Esophagus mucosa (tissue), 1 donor: ENCODE measurements at regions not wholly inside any gene's neighbourhood (a gene's known extent, or its start where the extent isn't known, plus 50 kb on each side); places are given as distances from the start of the nearest gene placed in this dataset.
"Not testable (repeated sequence)": the region's sequence is repeated elsewhere in the genome, so short reads cannot be mapped to it uniquely, and the experiment has no call there.

Experiments
- ATAC-seq: fragments of 200-7000 bp; cut with Tn5 transposase; one replicate; pipeline ENCODE4 v1.9.1; 2020
- donor health status: DM: yes; HTN: yes; CAD: no.

DNA sequence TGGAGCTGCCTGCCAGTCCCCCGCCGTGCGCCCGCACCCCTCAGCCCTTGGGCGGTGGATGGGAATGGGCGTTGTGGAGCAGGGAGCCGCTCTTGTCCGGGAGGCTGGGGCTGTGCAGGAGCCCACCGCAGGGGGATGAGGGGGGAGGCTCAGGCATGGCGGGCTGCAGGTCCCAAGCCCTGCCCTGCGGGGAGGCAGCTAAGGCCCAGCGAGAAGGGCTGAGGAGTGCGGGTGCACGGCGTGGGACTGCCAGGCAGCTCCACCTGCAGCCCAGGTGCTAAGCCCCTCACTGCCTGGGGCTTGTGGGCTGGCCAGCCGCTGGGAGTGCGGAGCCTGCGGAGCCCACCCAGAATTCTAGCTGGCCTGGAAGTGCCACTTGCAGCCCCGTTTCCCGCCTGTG is 991.7 kb upstream of the ARRDC3 start:
- ATAC-seq = no peak

GRCh38 chr5:92372766-92373165 is 989.6 kb upstream of the ARRDC3 start:
- no peak for ATAC-seq

DNA sequence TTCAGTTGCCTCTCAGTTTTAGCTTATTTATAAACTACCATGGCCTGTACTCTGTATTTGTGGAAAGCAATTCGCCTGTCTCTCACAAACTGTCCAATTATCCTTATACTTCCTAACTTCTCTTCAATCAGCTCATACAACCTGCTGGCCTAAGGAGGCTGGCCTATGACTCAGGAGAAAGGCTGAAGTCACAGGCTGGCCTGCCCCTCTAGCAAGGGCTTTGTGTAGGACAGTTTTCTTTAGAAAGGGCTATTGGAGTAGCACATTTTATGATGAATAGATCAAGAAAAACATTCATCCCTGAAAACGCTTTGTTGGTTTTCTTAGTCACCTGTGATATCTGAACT is 988.7 kb upstream of the ARRDC3 start:
- no peak for ATAC-seq

DNA sequence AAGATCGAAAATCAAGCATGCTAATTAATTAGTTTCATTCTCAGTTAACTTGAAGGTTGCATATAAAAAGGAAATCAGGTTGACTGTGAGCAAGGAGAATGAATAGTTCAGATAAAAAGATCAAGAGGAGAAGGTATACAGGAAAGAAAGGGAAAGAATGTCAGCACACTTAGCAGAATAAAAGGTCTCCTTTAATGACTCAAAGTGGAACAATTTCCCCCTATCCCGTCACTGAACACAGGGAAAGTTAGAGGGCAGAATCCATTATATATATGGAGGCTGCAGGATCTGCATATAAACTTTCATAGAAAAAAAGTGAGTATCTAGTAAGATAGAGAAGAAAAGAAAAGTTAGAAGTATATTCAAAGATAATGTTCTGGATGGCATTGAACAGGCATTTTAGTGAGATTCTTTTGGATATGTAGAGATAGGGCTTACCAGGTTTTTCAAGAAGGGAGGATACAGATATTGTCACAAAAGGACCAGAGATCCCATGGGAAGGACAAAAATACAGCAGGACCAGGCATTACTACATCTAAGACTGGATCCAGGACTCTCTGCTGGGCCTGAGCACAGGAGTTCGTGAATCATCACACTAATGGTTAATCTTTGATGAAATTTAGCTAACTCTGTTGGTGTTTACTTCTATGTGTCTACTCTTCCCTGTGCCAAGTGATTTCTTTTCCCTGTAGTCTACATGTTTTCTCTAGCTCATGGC is 988.2 kb upstream of the ARRDC3 start:
- no peak for ATAC-seq

- ATAC-seq = no peak
These were observed 986.9 kb upstream of the ARRDC3 start for GRCh38 chr5:92370032-92370431.

- no peak for ATAC-seq
These were observed 986.5 kb upstream of the ARRDC3 start for GRCh38 chr5:92369587-92369986.

- ATAC-seq = no peak
These were observed 982.0 kb upstream of the ARRDC3 start for GRCh38 chr5:92364986-92365550.

GRCh38 chr5:92353107-92354030 is 970.3 kb upstream of the ARRDC3 start:
- no peak for ATAC-seq

DNA sequence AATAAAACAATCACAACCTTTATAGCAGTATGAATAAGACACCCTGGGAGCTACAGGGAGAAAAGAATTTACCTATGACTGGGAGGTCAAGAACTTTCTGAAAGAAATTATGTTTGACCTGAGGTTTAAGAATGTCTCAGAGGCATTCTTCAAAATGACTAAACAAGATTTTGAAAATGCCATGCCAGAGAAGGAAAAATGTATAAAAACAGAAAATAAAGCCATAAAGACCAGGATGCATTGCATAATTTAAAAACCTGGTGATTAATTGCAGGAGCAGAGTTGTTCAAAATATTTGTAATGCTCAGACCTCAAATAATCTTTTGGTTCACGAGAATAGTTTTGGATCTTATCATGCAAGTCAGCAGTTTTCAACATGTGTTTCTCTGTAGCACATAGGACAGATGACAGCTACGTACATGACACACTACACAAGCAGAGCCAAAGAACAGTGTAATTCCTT is 954.7 kb upstream of the ARRDC3 start:
- ATAC-seq = no peak

DNA sequence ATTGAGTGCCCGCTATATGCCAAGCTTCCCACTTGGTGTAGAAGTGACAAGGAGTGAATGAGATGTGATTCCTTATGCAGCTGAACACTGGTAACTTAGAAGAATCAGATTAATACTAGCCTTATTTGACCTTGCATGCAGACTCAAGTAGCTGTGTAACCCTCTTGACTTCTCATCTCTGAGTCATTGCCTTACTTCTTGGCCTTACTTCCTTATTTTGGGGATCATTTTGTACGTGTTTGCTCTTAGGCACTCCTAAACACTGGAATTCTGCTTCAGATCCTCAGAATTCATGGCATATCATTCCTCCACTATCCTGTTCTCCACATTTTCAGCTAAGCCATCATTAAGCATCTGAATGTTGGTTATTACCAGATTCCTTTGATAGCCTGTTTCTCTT is 948.9 kb upstream of the ARRDC3 start:
- ATAC-seq = no peak

GRCh38 chr5:92330365-92330764 is 947.2 kb upstream of the ARRDC3 start:
- no peak for ATAC-seq

- ATAC-seq = no peak
These were observed 946.6 kb upstream of the ARRDC3 start for GRCh38 chr5:92329759-92330158.

- ATAC-seq = no peak
These were observed 945.6 kb upstream of the ARRDC3 start for GRCh38 chr5:92328584-92329259.

GRCh38 chr5:92320446-92320845 is 937.3 kb upstream of the ARRDC3 start:
- ATAC-seq = no peak

DNA sequence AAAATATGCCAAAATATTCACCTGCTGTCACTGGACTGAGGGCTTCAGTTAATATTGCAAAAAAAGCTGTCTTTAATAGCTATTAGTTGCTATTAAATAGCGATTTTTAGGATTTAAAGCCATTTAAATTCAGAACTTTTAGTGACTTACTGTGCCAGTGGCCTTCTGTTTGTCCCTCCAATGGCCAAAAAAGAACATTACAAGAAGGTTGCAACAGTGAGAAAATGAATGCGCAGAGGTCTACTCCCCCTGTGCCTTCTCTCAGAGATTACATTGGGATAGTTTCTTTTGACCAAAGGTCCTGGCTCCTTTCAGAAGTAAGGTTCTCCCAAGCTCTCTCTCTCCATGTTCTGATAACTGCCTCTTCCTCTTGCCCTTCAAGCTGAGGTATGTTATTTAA is 930.3 kb upstream of the ARRDC3 start:
- no peak for ATAC-seq

DNA sequence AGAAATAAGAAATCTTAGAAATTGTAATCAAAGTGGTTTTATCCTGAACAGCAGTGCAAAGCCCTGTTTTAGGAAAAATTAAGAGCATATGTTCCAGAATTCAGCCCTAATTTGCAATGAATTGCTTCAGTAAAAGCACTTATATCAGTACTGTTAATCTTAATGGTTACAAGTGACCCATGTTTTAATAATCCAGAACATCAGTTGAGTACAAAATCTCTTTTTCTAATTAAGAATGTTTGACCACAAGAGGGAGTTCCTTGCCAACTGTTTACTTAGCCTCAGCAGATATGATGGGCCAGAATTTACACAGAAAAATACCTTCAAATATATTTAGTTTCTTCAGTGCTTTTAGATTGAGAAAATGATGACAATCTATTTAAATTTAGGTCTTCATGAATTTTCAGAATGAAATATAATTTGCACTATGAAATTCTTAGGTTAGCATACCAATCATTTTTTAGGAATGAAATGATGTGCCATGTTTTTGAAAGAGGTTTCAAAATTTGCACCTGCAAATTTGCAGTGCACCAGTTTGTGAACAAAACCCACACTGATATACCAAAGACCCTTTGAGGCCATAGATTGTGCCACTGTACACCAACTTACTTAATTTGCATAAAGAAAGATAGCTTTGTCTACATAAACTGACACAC is 926.3 kb upstream of the ARRDC3 start:
- no peak for ATAC-seq

GRCh38 chr5:92308679-92309078 is 925.6 kb upstream of the ARRDC3 start:
- no peak for ATAC-seq

GRCh38 chr5:92302356-92302755 is 919.2 kb upstream of the ARRDC3 start:
- not testable (repeated sequence) for ATAC-seq

GRCh38 chr5:92283521-92283920 is 900.4 kb upstream of the ARRDC3 start:
- ATAC-seq = no peak

DNA sequence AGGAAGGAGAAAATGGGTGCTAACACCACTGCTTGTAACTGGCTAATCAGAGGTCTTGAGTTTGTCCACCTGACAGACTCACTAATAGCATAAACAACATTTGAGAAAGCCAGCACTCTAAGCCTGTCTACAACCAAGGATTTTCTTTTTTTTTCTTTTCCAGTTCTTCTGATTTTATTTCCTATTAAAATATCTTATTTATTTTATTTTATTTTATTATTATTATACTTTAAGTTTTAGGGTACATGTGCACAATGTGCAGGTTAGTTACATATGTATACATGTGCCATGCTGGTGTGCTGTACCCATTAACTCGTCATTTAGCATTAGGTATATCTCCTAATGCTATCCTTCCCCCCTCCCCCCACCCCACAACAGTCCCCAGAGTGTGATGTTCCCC is 888.6 kb upstream of the ARRDC3 start:
- ATAC-seq = not testable (repeated sequence)

- no peak for ATAC-seq
These were observed 885.2 kb upstream of the ARRDC3 start for GRCh38 chr5:92268343-92268742.

DNA sequence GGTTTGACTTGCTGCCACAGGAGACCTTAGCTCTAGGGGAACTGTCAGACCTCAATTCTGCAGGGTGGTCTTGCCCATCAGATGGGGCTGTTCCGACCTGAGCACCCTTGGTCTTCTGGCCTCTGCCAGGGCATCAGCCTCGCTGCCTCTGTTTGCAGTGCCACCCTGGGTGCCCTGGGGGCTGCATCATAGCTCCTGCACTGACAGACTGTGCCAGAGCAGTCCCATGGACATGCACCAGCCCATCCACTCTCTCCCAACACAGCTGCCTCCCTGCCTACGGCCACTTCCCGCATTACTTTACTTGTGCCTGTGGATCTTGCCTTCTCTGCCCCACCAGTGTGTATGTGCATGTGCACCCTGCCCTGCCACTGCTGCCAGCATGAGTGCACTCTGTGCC is 884.7 kb upstream of the ARRDC3 start:
- no peak for ATAC-seq

- ATAC-seq = no peak
These were observed 882.7 kb upstream of the ARRDC3 start for GRCh38 chr5:92265804-92266203.
